GM06990 (cell line): ENCODE measurements at regions not wholly inside any gene's neighbourhood (a gene's known extent, or its start where the extent isn't known, plus 50 kb on each side); places are given as distances from the start of the nearest gene placed in this dataset.
"Not testable (repeated sequence)": the region's sequence is repeated elsewhere in the genome, so short reads cannot be mapped to it uniquely, and the experiment has no call there.

Source experiments
- DNase-seq: peaks from one replicate; pipeline ENCODE4 v3.0.0-alpha.2; 2011; ENCODE audit not compliant: insufficient read length; ENCODE audit errors: extremely low read depth
- H3K27me3 ChIP-seq: replicated peaks from 2 replicates; pipeline ENCODE4 v1.6.0; 2011; ENCODE audit warnings: low read length; ENCODE audit not compliant: control insufficient read depth, insufficient read depth
- H3K36me3 ChIP-seq: 2 replicates; pipeline ENCODE4 v1.5.1; 2011; ENCODE audit warnings: low read length; ENCODE audit not compliant: control insufficient read depth, insufficient read depth
- H3K4me3 ChIP-seq: replicated peaks from 2 replicates; pipeline ENCODE4 v1.5.1; 2011; ENCODE audit warnings: low read depth, mild to moderate bottlenecking, control low read depth, low read length
- CTCF ChIP-seq: IDR thresholded peaks from 2 replicates; pipeline ENCODE4 v1.5.1; 2011; ENCODE audit warnings: low read length, control low read depth, mild to moderate bottlenecking, inconsistent platforms; ENCODE audit not compliant: insufficient read depth, poor library complexity, severe bottlenecking

- no peaks in the 10 kb centered on the region for H3K27me3 ChIP-seq
- no peaks in the 10 kb centered on the region for H3K36me3 ChIP-seq
- TF ChIP-seq CTCF = no peak
- H3K4me3 ChIP-seq = no peak overlapping the region
- no peak for DNase-seq
Observed at GRCh38 chr11:67745181-67745726, 70.8 kb upstream of the ALDH3B2 start.

GRCh38 chr11:67744231-67744630 lies 69.8 kb upstream of the ALDH3B2 start:
- not testable (repeated sequence) for DNase-seq, H3K27me3 ChIP-seq, H3K36me3 ChIP-seq, H3K4me3 ChIP-seq

GRCh38 chr11:67738231-67738630 lies 63.8 kb upstream of the ALDH3B2 start:
- not testable (repeated sequence) for H3K4me3 ChIP-seq, DNase-seq, H3K27me3 ChIP-seq, H3K36me3 ChIP-seq

- not testable (repeated sequence) for H3K36me3 ChIP-seq, DNase-seq
Observed at GRCh38 chr11:67737562-67738080, 63.2 kb upstream of the ALDH3B2 start.

GRCh38 chr11:67732045-67732787 lies 57.8 kb upstream of the ALDH3B2 start:
- H3K4me3 ChIP-seq = no peak overlapping the region
- DNase-seq = peak; percentile 31
- no peaks in the 10 kb centered on the region for H3K27me3 ChIP-seq
- peak; percentile 50 for TF ChIP-seq CTCF
- H3K36me3 ChIP-seq = no peaks in the 10 kb centered on the region

More at GRCh38 chr11:67737562-67738080, 63.2 kb upstream of the ALDH3B2 start:
- H3K27me3 ChIP-seq, H3K4me3 ChIP-seq: not testable (repeated sequence)

- Histone ChIP-seq H3K27me3 (no peaks in the 10 kb centered on the region), H3K36me3 (no peaks in the 10 kb centered on the region), H3K4me3 (no peak overlapping the region)
- TF ChIP-seq CTCF = no peak
- no peak for DNase-seq
Observed at GRCh38 chr11:67731583-67731982, 57.2 kb upstream of the ALDH3B2 start.

GRCh38 chr11:67728163-67728571 lies 53.7 kb upstream of the ALDH3B2 start:
- H3K27me3 ChIP-seq, DNase-seq, H3K4me3 ChIP-seq, H3K36me3 ChIP-seq: not testable (repeated sequence)

GRCh38 chr11:67727066-67728040 lies 52.9 kb upstream of the ALDH3B2 start:
- H3K36me3 ChIP-seq, DNase-seq, H3K27me3 ChIP-seq, H3K4me3 ChIP-seq: not testable (repeated sequence)
